ENCODE measurements at regions not wholly inside any gene's neighbourhood (a gene's known extent, or its start where the extent isn't known, plus 50 kb on each side); places are given as distances from the start of the nearest gene placed in this dataset.

DNA sequence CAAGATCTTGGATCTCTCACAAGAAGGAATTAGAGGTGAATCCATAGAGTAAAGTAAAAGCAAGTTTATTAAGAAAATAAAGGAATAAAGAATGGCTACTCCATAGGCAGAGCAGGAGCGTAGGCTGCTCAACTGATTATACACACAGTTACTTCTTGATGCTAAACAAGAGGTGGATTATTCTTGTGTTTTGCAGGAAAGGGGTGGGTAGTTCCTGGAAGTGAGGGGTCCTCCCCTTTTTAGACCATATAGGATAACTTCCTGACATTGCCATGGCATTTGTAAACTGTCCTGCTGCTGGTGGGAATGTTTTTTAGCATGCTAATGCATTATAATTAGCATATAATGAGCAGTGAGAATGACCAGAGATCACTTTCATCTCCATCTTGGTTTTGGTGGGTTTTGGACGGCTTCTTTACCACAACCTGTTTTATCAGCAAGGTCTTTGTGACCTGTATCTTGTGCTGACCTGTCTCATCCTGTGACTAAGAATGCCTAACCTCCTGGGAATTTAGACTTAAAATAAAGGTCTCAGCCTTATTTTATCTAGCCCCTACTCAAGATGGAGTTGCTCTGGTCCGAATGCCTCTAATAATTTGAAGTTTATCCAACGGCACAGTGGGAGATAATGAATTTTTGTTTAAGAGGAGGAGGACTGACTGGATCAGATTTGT, 165.7 kb upstream of the DMRT1 start:
- Histone ChIP-seq H3K18ac (ENCODE audit: low read depth, low read length) (no peak overlapping the region), H2AK9ac (replicated peaks; ENCODE audit: low read depth, low read length, poor library complexity) (no peak overlapping the region), H2BK15ac (ENCODE audit: low read depth, low read length) (no peak overlapping the region), H3K9me3 (ENCODE audit: control insufficient read depth, insufficient read depth, low read length) (no peaks in the 10 kb centered on the region), H2BK5ac (ENCODE audit: low read depth, low read length, poor library complexity, severe bottlenecking) (no peak overlapping the region), H2AFZ (replicated peaks; ENCODE audit: low read length, poor library complexity) (no peak overlapping the region), H3K27me3 (ENCODE audit: control insufficient read depth, insufficient read depth, low read length) (no peaks in the 10 kb centered on the region), H3K4ac (ENCODE audit: low read depth, low read length) (no peak overlapping the region), H4K5ac (ENCODE audit: low read depth, low read length) (no peak overlapping the region), H3K9ac (ENCODE audit: low read depth, low read length) (no peak overlapping the region), H3K27ac (ENCODE audit: insufficient read depth, low read length) (no peak overlapping the region), H3K9me1 (ENCODE audit: insufficient read depth, low read length) (0 out of 2 replicates have a peak, but pooled peaks cover 2% of the 10 kb centered on the region), H3K4me1 (ENCODE audit: control insufficient read depth, insufficient read depth, low read length) (peaks cover 11% of the 10 kb centered on the region), H3K23ac (ENCODE audit: low read depth, low read length) (no peak overlapping the region; the same call in 1 of the 2 replicates), H4K8ac (ENCODE audit: low read depth in 2 of 2, low read length in 2 of 2) (no peak overlapping the region), H3K36me3 (ENCODE audit: control insufficient read depth, insufficient read depth, low read length) (no peaks in the 10 kb centered on the region), H2BK20ac (ENCODE audit: low read depth, low read length) (no peak overlapping the region), H4K91ac (ENCODE audit: insufficient read depth, low read depth, low read length) (no peak overlapping the region), H4K20me1 (ENCODE audit: insufficient read depth, low read length) (no peaks in the 10 kb centered on the region), H3K79me1 (ENCODE audit: low read depth in 1 of 2, low read length in 2 of 2) (no peaks in the 10 kb centered on the region), H3K4me2 (ENCODE audit: low read depth, low read length) (no peak overlapping the region), H2BK120ac (ENCODE audit: low read depth, low read length) (no peak overlapping the region), H3K4me3 (ENCODE audit: insufficient read depth, low read depth, low read length) (no peak overlapping the region), H2AK5ac (ENCODE audit: low read depth, low read length) (no peak overlapping the region), H3K14ac (replicated peaks; ENCODE audit: low read depth, low read length) (no peak overlapping the region), H3K56ac (ENCODE audit: extremely low read depth, insufficient read depth, low read length) (no peak overlapping the region)
- ATAC-seq (ENCODE audit: low read depth) (no peak), DNase-seq (no peak)
- ChIA-PET POLR2A (ENCODE audit: unreplicated experiment) (no interaction called here), CTCF (no interaction called here)
- intact Hi-C loops (cut with micrococcal nuclease), result no loop called here
- BruUV-seq (replicated peaks), result no TSS peak
- WGBS, 2 experiments (ENCODE audit: extremely low coverage in 2 of 2, insufficient read length in 1 of 2), result no CpG with 5 or more reads among the region's 4 CpGs
- dilution Hi-C loops (cut with HindIII; ENCODE audit: low sequenced_read_pairs, unreplicated experiment), result no loop called here
- TF ChIP-seq FOS (IDR thresholded peaks at IDR 0.05; ENCODE audit: low read depth, low read length) (no peak), MAZ (IDR thresholded peaks at IDR 0.05; ENCODE audit: borderline replicate concordance, low read depth, low read length) (no peak)
- in situ Hi-C loops (cut with MboI; ENCODE audit: low sequenced_read_pairs), result no loop called here

Data from IMR-90 (cell line).